Glutamatergic neuron (in vitro differentiated cells): ENCODE measurements at regions not wholly inside any gene's neighbourhood (a gene's known extent, or its start where the extent isn't known, plus 50 kb on each side); places are given as distances from the start of the nearest gene placed in this dataset.

Experiments used
- DNase-seq: peaks from one replicate; pipeline ENCODE4 v3.0.0; 2022
- H3K27ac Mint-ChIP-seq: one replicate; pipeline ENCODE4 v1.8.0; 2020; ENCODE audit warnings: mild to moderate bottlenecking, mixed read lengths, inconsistent platforms; ENCODE audit not compliant: unreplicated experiment
- H3K27me3 Mint-ChIP-seq: one replicate; pipeline ENCODE4 v1.8.0; 2020; ENCODE audit warnings: mild to moderate bottlenecking, moderate library complexity, mixed read lengths, inconsistent platforms; ENCODE audit not compliant: unreplicated experiment
- H3K36me3 Mint-ChIP-seq: one replicate; pipeline ENCODE4 v1.8.0; 2020; ENCODE audit warnings: mild to moderate bottlenecking, mixed read lengths, inconsistent platforms; ENCODE audit not compliant: unreplicated experiment
- H3K4me1 Mint-ChIP-seq: one replicate; pipeline ENCODE4 v1.8.0; 2020; ENCODE audit warnings: mild to moderate bottlenecking, low read depth, mixed read lengths, inconsistent platforms; ENCODE audit not compliant: unreplicated experiment
- H3K4me3 Mint-ChIP-seq: one replicate; pipeline ENCODE4 v1.8.0; 2020; ENCODE audit warnings: mild to moderate bottlenecking, mixed read lengths, inconsistent platforms; ENCODE audit not compliant: unreplicated experiment
- H3K9me3 Mint-ChIP-seq: one replicate; pipeline ENCODE4 v1.8.0; 2020; ENCODE audit warnings: mild to moderate bottlenecking, moderate library complexity, mixed read lengths, inconsistent platforms; ENCODE audit not compliant: unreplicated experiment
- CTCF ChIP-seq: fragments of 200-600 bp; sonication (generic); IDR thresholded peaks from one replicate; pipeline ENCODE4 v1.5.0; 2021; ENCODE audit not compliant: partially characterized antibody, unreplicated experiment

GRCh38 chr5:102649731-102650130, 105.4 kb upstream of the PAM start:
- Mint-ChIP-seq H3K36me3 (peaks cover 3% of the 10 kb centered on the region), H3K27me3 (peaks cover 2% of the 10 kb centered on the region), H3K4me1 (no peaks in the 10 kb centered on the region), H3K27ac (no peak overlapping the region), H3K4me3 (no peak overlapping the region), H3K9me3 (no peaks in the 10 kb centered on the region)
- DNase-seq: no peak
- no peak for TF ChIP-seq CTCF

GRCh38 chr5:102651466-102651865, 103.6 kb upstream of the PAM start:
- Mint-ChIP-seq H3K4me3 (no peak overlapping the region), H3K27ac (no peak overlapping the region), H3K4me1 (no peaks in the 10 kb centered on the region), H3K27me3 (peaks cover 2% of the 10 kb centered on the region), H3K36me3 (no peaks in the 10 kb centered on the region), H3K9me3 (no peaks in the 10 kb centered on the region)
- no peak for DNase-seq
- TF ChIP-seq CTCF: no peak

- no peak for DNase-seq
- H3K36me3 Mint-ChIP-seq: no peaks in the 10 kb centered on the region
These were observed 100.4 kb upstream of the PAM start for GRCh38 chr5:102654559-102655349.

GRCh38 chr5:102659151-102659550, 96.0 kb upstream of the PAM start:
- Mint-ChIP-seq H3K4me1 (peaks cover 8% of the 10 kb centered on the region), H3K9me3 (no peaks in the 10 kb centered on the region), H3K27ac (no peak overlapping the region), H3K36me3 (no peaks in the 10 kb centered on the region), H3K4me3 (no peak overlapping the region), H3K27me3 (no peaks in the 10 kb centered on the region)
- DNase-seq: no peak
- TF ChIP-seq CTCF: no peak

More at GRCh38 chr5:102654559-102655349, 100.4 kb upstream of the PAM start:
- TF ChIP-seq CTCF: no peak
- no peak overlapping the region for H3K4me3 Mint-ChIP-seq
- peaks cover 2% of the 10 kb centered on the region for H3K4me1 Mint-ChIP-seq
- no peak overlapping the region for H3K27ac Mint-ChIP-seq
- H3K27me3 Mint-ChIP-seq: no peaks in the 10 kb centered on the region
- H3K9me3 Mint-ChIP-seq: no peaks in the 10 kb centered on the region

GRCh38 chr5:102660111-102660510, 95.0 kb upstream of the PAM start:
- H3K9me3 Mint-ChIP-seq: no peaks in the 10 kb centered on the region
- TF ChIP-seq CTCF: no peak
- H3K27ac Mint-ChIP-seq: no peak overlapping the region
- no peaks in the 10 kb centered on the region for H3K27me3 Mint-ChIP-seq
- no peak overlapping the region for H3K4me3 Mint-ChIP-seq
- DNase-seq: no peak
- H3K4me1 Mint-ChIP-seq: peaks cover 8% of the 10 kb centered on the region
- H3K36me3 Mint-ChIP-seq: no peaks in the 10 kb centered on the region
